ENCODE measurements at regions not wholly inside any gene's neighbourhood (a gene's known extent, or its start where the extent isn't known, plus 50 kb on each side); places are given as distances from the start of the nearest gene placed in this dataset.

DNA sequence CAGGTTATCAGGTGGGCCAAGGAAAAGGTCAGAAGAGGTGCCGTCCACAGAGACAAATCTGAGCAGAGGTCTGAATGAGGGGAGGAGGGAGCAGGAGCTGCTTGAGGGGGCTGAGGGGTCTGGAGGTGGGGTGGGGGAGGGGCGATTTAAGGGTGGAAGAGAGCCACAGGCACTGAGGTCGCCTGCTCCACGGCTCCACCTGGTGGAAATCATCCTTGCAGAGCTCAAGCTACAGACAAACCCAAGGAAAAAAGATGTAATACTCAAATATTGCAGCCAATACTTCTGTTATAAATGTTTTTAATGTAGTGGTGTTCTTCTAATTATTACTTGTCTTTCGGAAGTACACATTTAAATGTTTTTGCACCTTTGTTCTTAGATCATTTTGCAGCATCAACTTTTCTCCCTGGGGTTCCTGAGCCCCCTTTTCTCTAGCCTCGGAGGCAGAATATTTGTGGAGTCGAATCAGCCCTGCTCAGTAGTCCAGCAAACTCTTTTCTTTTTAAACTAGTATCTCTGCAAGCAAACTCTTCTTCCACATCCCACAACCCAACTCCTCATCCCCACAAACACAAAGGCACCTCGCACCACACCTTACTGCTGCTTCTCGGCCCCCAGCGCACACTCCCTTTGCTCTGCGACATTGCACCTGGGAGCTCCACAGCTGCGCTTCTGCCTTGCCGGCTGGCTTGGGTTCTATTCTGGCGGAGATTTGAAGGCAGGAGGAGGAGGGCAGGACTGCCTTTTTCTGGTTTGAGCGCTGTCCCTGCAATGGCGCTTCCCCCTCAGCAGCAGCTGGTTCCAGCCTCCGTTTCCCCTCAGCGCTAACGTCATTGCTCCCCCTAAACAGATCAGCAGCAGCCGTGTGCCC lies 51.0 kb upstream of the TFAP2A start:
- DNase-seq (ENCODE audit: insufficient read length) (no peak), FAIRE-seq (peak; percentile 53)
- TF ChIP-seq POLR2AphosphoS5 (IDR thresholded peaks at IDR 0.05; ENCODE audit: low read depth, low read length): no peak
- TF ChIP-seq POLR2A (IDR thresholded peaks at IDR 0.05; ENCODE audit: low read depth, low read length): no peak
- no peak for TF ChIP-seq TAF1 (IDR thresholded peaks at IDR 0.05; ENCODE audit: borderline replicate concordance, low read depth, low read length)

All from GM12892 (cell line).